ENCODE measurements at regions not wholly inside any gene's neighbourhood (a gene's known extent, or its start where the extent isn't known, plus 50 kb on each side); places are given as distances from the start of the nearest gene placed in this dataset.

DNA sequence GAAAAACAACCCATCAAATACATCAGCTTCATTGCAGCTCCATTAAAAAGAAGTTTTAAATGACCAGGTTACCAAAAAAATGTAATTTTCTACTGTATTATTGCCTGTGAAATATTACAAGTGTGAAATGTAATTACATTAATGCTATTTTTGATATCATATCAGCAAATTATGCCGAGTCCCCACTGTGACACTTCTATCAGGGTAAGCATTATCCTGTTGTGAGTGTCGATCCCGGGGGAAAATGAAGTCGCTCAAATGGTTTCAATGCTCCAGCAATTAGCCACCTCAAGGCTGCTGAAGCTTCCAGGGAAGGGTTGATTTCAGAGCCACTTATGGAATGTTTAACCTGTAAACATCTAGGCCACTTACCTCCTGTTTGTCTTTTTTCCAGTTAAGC, 70.4 kb downstream of the RCN1 start:
- TF ChIP-seq CTCF (IDR thresholded peaks at IDR 0.05; ENCODE audit: control insufficient read depth, extremely low read depth, insufficient read depth), result no peak
- DNase-seq (ENCODE audit: low read depth), result no peak
- no peak overlapping the region for H3K4me3 ChIP-seq (ENCODE audit: low read depth, low read length)

GRCh38 chr11:32162351-32162750, 71.5 kb downstream of the RCN1 start:
- no peak overlapping the region for H3K4me3 ChIP-seq (ENCODE audit: low read depth, low read length)
- no peak for DNase-seq (ENCODE audit: low read depth)
- no peak for TF ChIP-seq CTCF (IDR thresholded peaks at IDR 0.05; ENCODE audit: control insufficient read depth, extremely low read depth, insufficient read depth)

DNA sequence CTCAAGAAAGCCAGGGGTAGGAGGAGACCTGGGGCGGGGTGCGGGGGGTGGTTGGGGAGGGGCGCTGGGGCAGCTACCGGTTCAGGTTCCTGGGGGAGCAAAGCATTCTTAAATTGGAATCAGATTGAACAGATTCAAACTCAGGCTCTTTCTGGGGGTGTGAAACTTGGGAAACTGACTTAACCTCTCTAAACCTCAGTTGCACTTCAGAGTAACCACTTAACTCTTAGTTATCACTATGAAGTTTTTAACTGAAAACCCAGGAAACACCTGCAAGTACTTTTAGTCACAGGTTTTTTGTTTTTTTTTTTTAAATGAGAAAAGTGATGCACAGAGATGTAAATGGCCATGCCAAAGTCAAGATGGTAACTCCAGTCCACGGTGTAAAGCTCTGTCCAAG, 72.0 kb downstream of the RCN1 start:
- TF ChIP-seq CTCF (IDR thresholded peaks at IDR 0.05; ENCODE audit: control insufficient read depth, extremely low read depth, insufficient read depth), result no peak
- no peak for DNase-seq (ENCODE audit: low read depth)
- no peak overlapping the region for H3K4me3 ChIP-seq (ENCODE audit: low read depth, low read length)

GRCh38 chr11:32163557-32163956, 72.7 kb downstream of the RCN1 start:
- no peak overlapping the region for H3K4me3 ChIP-seq (ENCODE audit: low read depth, low read length)
- no peak for TF ChIP-seq CTCF (IDR thresholded peaks at IDR 0.05; ENCODE audit: control insufficient read depth, extremely low read depth, insufficient read depth)
- no peak for DNase-seq (ENCODE audit: low read depth)

DNA sequence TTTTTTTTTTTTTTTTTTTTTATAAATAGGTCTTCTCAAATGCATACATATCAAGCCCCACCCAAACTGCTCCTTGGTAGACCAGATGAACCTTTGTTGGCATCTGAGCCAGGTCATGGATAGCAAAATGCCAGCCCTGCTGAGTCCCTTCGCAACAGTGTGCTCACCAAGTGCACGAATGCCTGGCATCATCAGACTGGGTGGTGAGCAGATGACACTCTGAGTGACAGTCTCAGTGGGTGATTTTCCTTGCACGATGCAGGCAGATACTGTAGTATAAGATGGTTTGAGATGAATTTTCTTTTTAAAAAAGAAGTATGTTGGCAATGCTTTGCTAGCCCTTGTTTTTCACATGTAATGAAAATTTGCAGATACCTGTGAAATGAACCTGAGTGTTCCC, 74.0 kb downstream of the RCN1 start:
- H3K4me3 ChIP-seq (ENCODE audit: low read depth, low read length), result no peak overlapping the region
- DNase-seq (ENCODE audit: low read depth), result no peak
- TF ChIP-seq CTCF (IDR thresholded peaks at IDR 0.05; ENCODE audit: control insufficient read depth, extremely low read depth, insufficient read depth), result no peak

GRCh38 chr11:32168924-32169323, 78.0 kb downstream of the RCN1 start:
- no peak for DNase-seq (ENCODE audit: low read depth)
- TF ChIP-seq CTCF (IDR thresholded peaks at IDR 0.05; ENCODE audit: control insufficient read depth, extremely low read depth, insufficient read depth), result no peak
- H3K4me3 ChIP-seq (ENCODE audit: low read depth, low read length), result no peak overlapping the region

DNA sequence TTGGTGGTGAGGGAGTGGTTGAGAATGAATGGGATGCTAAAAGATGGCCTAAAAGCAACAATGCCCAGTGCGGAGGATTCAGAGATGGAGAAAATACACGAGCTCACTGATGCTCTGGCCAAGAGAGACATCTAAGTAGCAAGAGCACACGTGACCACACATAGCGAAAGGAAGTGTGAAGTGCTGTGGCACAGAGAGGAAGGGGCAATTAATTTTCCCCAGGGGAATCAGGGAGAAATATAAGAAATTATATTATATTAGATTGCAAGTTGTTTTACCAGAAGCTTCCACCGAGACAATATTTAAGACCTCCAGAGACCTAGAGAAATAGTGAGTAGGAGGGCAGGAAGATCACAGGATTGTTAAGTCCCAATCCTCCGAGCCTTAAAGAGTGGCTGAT, 80.6 kb downstream of the RCN1 start:
- DNase-seq (ENCODE audit: low read depth), result no peak
- TF ChIP-seq CTCF (IDR thresholded peaks at IDR 0.05; ENCODE audit: control insufficient read depth, extremely low read depth, insufficient read depth), result no peak
- no peak overlapping the region for H3K4me3 ChIP-seq (ENCODE audit: low read depth, low read length)
